Spleen (tissue), 11 donors: ENCODE measurements at regions not wholly inside any gene's neighbourhood (a gene's known extent, or its start where the extent isn't known, plus 50 kb on each side); places are given as distances from the start of the nearest gene placed in this dataset.

ENCODE experiments used
- DNase-seq: peaks from one replicate; pipeline ENCODE4 v3.0.0-alpha.2; 2020
- H3K27ac ChIP-seq, 8 donors: fragments of 200-600 bp; sonication (generic) in 7 of 8; 1 replicate in 4 of 8; 2 replicates in 4 of 8; pipeline versions ENCODE4 v1.5.0 to v1.8.0; 2016 to 2021; ENCODE audit warnings: inconsistent platforms in 4 of 8, mild to moderate bottlenecking in 4 of 8, moderate library complexity in 1 of 8
- H3K27me3 ChIP-seq, 7 donors: fragments of 200-600 bp; sonication (generic) in 6 of 7; replicated peaks in 1 of 7; 1 replicate in 4 of 7; 2 replicates in 3 of 7; pipeline versions ENCODE4 v1.5.0 to v1.8.0; 2016 to 2021; ENCODE audit warnings: inconsistent platforms in 3 of 7, mild to moderate bottlenecking in 1 of 7
- H3K36me3 ChIP-seq, 6 donors: fragments of 200-600 bp; sonication (generic) in 5 of 6; 1 replicate in 4 of 6; 2 replicates in 2 of 6; pipeline versions ENCODE4 v1.5.0 to v1.8.0; 2016 to 2021; ENCODE audit warnings: inconsistent platforms in 2 of 6
- H3K4me1 ChIP-seq, 6 donors: fragments of 200-600 bp; sonication (generic) in 5 of 6; 1 replicate in 3 of 6; 2 replicates in 3 of 6; pipeline versions ENCODE4 v1.5.0 to v1.8.0; 2016 to 2021; ENCODE audit warnings: inconsistent platforms in 3 of 6
- H3K4me3 ChIP-seq, 8 donors: fragments of 200-600 bp; sonication (generic) in 7 of 8; 1 replicate in 4 of 8; 2 replicates in 4 of 8; pipeline versions ENCODE4 v1.5.0 to v1.8.0; 2016 to 2021; ENCODE audit warnings: inconsistent platforms in 4 of 8, mild to moderate bottlenecking in 4 of 8, moderate library complexity in 2 of 8
- H3K9me3 ChIP-seq, 8 donors: fragments of 200-600 bp; sonication (generic) in 7 of 8; 1 replicate in 4 of 8; 2 replicates in 4 of 8; pipeline versions ENCODE4 v1.5.0 to v1.8.0; 2016 to 2021; ENCODE audit warnings: inconsistent platforms in 4 of 8
- CTCF ChIP-seq, 11 experiments: fragments of 200-600 bp in 7 of 11; fragments of 450-650 bp in 4 of 11; sonication (generic) in 4 of 11; IDR thresholded peaks in 8 of 11; conservative IDR thresholded peaks in 3 of 11; 1 replicate in 7 of 11; 2 replicates in 4 of 11; pipeline versions ENCODE4 v1.4.0 to v1.8.0; 2016 to 2021; ENCODE audit warnings: antibody characterized with exemption in 11 of 11, inconsistent platforms in 4 of 11, mild to moderate bottlenecking in 1 of 11
- POLR2A ChIP-seq, 3 donors: fragments of 450-650 bp; IDR thresholded peaks; one replicate each; pipeline ENCODE4 v1.5.1; 2017; ENCODE audit warnings: antibody characterized with exemption in 3 of 3, mild to moderate bottlenecking in 1 of 3
- POLR2AphosphoS5 ChIP-seq, 3 donors: sonication (generic); formaldehyde crosslinking; IDR thresholded peaks; one replicate each; pipeline ENCODE4 v1.5.1; 2017; ENCODE audit warnings: antibody characterized with exemption in 3 of 3
- WGBS, 5 donors: extraction: QIAGEN DNeasy Blood & Tissue Kit in 3 of 5; methylation state at CpG; one replicate each; pipeline versions ENCODE4 v1.1.5 to v1.1.7; 2013 to 2018; 5-methylcytosine and 5-hydroxymethylcytosine counted together
- intact Hi-C: fragments of 100-400 bp; cut with DNase I; formaldehyde crosslinking; loops from one replicate; pipeline ENCODE4 v1.15.0; 2023; ENCODE audit warnings: low total_unique reads
- donor health status: healthy with polysubstance abuse.
- donor health status: DM: no; HTN: no; CAD: no; lungs with moderate emphysema.
- donor health status: DM: no; HTN: no; CAD: no.
- donor health status: Bipolar disorder and iron deficiency.
- donor health status: healthy.
- donor health status: DM: no; HTN: no; CAD: no.
- donor health status: DM: yes; HTN: yes; CAD: no.

DNA sequence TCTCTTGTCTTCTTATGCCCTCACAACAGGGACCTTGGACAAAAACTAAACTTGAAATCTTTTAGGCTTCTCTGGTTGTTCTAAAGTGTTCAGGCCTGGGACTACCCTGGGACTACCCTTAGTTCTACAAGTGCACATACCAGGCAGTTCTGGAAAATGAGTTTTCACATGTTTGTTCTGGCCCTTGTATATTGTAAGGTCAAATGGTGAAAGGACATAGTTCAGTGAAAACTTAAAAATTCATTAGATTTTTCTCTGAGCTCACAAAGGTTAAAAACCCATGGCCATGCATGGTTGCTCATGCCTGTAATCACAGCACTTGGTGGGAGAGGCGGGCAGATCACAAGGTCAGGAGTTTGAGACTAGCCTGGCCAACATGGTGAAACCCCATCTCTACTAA is 875.5 kb upstream of the FAM98A start:
- Histone ChIP-seq H3K9me3 (peaks cover 0 to 11% (median 0%) of the 10 kb centered on the region in 8 donors), H3K36me3 (no peaks in the 10 kb centered on the region), H3K4me3 (no peak overlapping the region), H3K4me1 (no peaks in the 10 kb centered on the region), H3K27me3 (no peaks in the 10 kb centered on the region), H3K27ac (no peak overlapping the region)
- TF ChIP-seq CTCF (IDR thresholded peaks at IDR 0.05 in 8 of 11, conservative IDR thresholded peaks at IDR 0.05 in 3 of 11) (no peak), POLR2AphosphoS5 (IDR thresholded peaks at IDR 0.05) (no peak), POLR2A (IDR thresholded peaks at IDR 0.05) (no peak)
- intact Hi-C loops = no loop called here
- WGBS, 5 donors = 65 to 90% (median 70%) methylated on average over 1 of the region's 1 CpG
- DNase-seq = no peak

- Histone ChIP-seq H3K4me3 (no peak overlapping the region), H3K27ac (no peak overlapping the region), H3K4me1 (no peaks in the 10 kb centered on the region), H3K27me3 (no peaks in the 10 kb centered on the region), H3K36me3 (no peaks in the 10 kb centered on the region), H3K9me3 (peaks cover 0 to 34% (median 23%) of the 10 kb centered on the region in 8 donors)
- intact Hi-C loops = no loop called here
- DNase-seq = no peak
- TF ChIP-seq CTCF (IDR thresholded peaks at IDR 0.05 in 8 of 11, conservative IDR thresholded peaks at IDR 0.05 in 3 of 11) (no peak), POLR2AphosphoS5 (IDR thresholded peaks at IDR 0.05) (no peak), POLR2A (IDR thresholded peaks at IDR 0.05) (no peak)
Measured at GRCh38 chr2:34447097-34447496, 848.0 kb upstream of the FAM98A start.

- Histone ChIP-seq H3K4me3 (no peak overlapping the region), H3K4me1 (no peaks in the 10 kb centered on the region), H3K9me3 (peaks cover 0 to 29% (median 17%) of the 10 kb centered on the region in 8 donors), H3K27me3 (no peaks in the 10 kb centered on the region), H3K36me3 (no peaks in the 10 kb centered on the region), H3K27ac (no peak overlapping the region)
- no peak for DNase-seq
- intact Hi-C loops = no loop called here
- 84 to 97% (median 91%) methylated on average over 2 of the region's 2 CpGs for WGBS, 5 donors
- TF ChIP-seq POLR2A (IDR thresholded peaks at IDR 0.05) = no peak
- no peak for TF ChIP-seq POLR2AphosphoS5 (IDR thresholded peaks at IDR 0.05)
- no peak for TF ChIP-seq CTCF (IDR thresholded peaks at IDR 0.05 in 8 of 11, conservative IDR thresholded peaks at IDR 0.05 in 3 of 11)
Measured at GRCh38 chr2:34423301-34423700, 824.2 kb upstream of the FAM98A start.

DNA sequence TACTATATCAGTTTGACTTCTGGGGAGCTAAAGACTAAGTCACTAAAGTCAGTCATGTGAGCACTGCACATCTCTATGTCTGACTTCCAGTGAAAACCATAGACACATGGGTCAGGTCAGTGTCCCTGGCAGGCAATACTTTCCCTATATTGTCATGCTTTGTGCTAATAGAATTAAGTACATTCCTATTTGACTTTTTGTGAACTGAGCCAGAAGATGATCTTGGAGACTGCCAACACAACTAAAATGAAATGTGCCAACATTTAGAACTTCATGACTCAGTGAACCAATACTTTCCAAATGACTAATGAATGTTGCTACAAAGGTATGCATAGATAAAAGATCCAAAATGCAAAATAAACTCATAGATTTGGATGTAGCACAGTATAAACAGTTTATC is 820.8 kb upstream of the FAM98A start:
- intact Hi-C loops = no loop called here
- Histone ChIP-seq H3K9me3 (peaks cover 0 to 29% (median 16%) of the 10 kb centered on the region in 8 donors), H3K36me3 (no peaks in the 10 kb centered on the region), H3K27ac (no peak overlapping the region), H3K4me3 (no peak overlapping the region), H3K27me3 (no peaks in the 10 kb centered on the region), H3K4me1 (no peaks in the 10 kb centered on the region)
- no peak for DNase-seq
- TF ChIP-seq POLR2A (IDR thresholded peaks at IDR 0.05) (no peak), CTCF (IDR thresholded peaks at IDR 0.05 in 8 of 11, conservative IDR thresholded peaks at IDR 0.05 in 3 of 11) (no peak), POLR2AphosphoS5 (IDR thresholded peaks at IDR 0.05) (no peak)
